ENCODE measurements at regions not wholly inside any gene's neighbourhood (a gene's known extent, or its start where the extent isn't known, plus 50 kb on each side); places are given as distances from the start of the nearest gene placed in this dataset.

GRCh38 chr5:138664276-138664943 lies 88.8 kb upstream of the CTNNA1 start:
- DNase-seq: no peak

GRCh38 chr5:138663561-138663960 lies 88.4 kb upstream of the HSPA9 start:
- DNase-seq: no peak

- peak in 1 of 2 donors; percentile 20 for DNase-seq
These were observed 87.8 kb upstream of the HSPA9 start for GRCh38 chr5:138663009-138663408.

- DNase-seq: peak in 1 of 2 donors; percentile 22
These were observed 87.4 kb upstream of the HSPA9 start for GRCh38 chr5:138662599-138662998.

GRCh38 chr5:138661991-138662434 lies 86.8 kb upstream of the HSPA9 start:
- no peak for DNase-seq

GRCh38 chr5:138661291-138661960 lies 86.2 kb upstream of the HSPA9 start:
- no peak for DNase-seq

GRCh38 chr5:138660051-138660572 lies 84.9 kb upstream of the HSPA9 start:
- DNase-seq: no peak

GRCh38 chr5:138659561-138659960 lies 84.4 kb upstream of the HSPA9 start:
- no peak for DNase-seq

- DNase-seq: no peak
These were observed 83.9 kb upstream of the HSPA9 start for GRCh38 chr5:138659121-138659520.

- DNase-seq: no peak
These were observed 83.5 kb upstream of the HSPA9 start for GRCh38 chr5:138658676-138659075.

GRCh38 chr5:138657360-138657759 lies 82.2 kb upstream of the HSPA9 start:
- no peak for DNase-seq

GRCh38 chr5:138656916-138657315 lies 81.7 kb upstream of the HSPA9 start:
- no peak for DNase-seq

GRCh38 chr5:138655530-138656190 lies 80.5 kb upstream of the HSPA9 start:
- no peak for DNase-seq

- DNase-seq: peak; percentile 74 to 77
These were observed 79.2 kb upstream of the HSPA9 start for GRCh38 chr5:138654281-138654867.

GRCh38 chr5:138653502-138653901 lies 78.3 kb upstream of the HSPA9 start:
- no peak for DNase-seq

- DNase-seq: no peak
These were observed 76.5 kb upstream of the HSPA9 start for GRCh38 chr5:138651767-138652117.

- DNase-seq: no peak
These were observed 76.0 kb upstream of the HSPA9 start for GRCh38 chr5:138651058-138651766.

GRCh38 chr5:138650196-138650595 lies 75.0 kb upstream of the HSPA9 start:
- no peak for DNase-seq

- DNase-seq: no peak
These were observed 74.6 kb upstream of the HSPA9 start for GRCh38 chr5:138649775-138650174.

- no peak for DNase-seq
These were observed 74.1 kb upstream of the HSPA9 start for GRCh38 chr5:138649316-138649720.

- no peak for DNase-seq
These were observed 73.6 kb upstream of the HSPA9 start for GRCh38 chr5:138648841-138649240.

GRCh38 chr5:138647794-138648410 lies 72.7 kb upstream of the HSPA9 start:
- DNase-seq: no peak

Data from activated CD4-positive, alpha-beta T cell treated with anti-CD3 and anti-CD28 coated beads for 4 hours (primary cell).